ENCODE measurements at regions not wholly inside any gene's neighbourhood (a gene's known extent, or its start where the extent isn't known, plus 50 kb on each side); places are given as distances from the start of the nearest gene placed in this dataset.

- DNase-seq (ENCODE audit: low read depth in 2 of 2): no peak
These were observed 276.7 kb downstream of the CDH10 start for GRCh38 chr5:24368115-24368514.

GRCh38 chr5:24376210-24376609 is 268.6 kb downstream of the CDH10 start:
- no peak for DNase-seq (ENCODE audit: low read depth in 2 of 2)

GRCh38 chr5:24376616-24377015 is 268.2 kb downstream of the CDH10 start:
- DNase-seq (ENCODE audit: low read depth in 2 of 2): no peak

- DNase-seq (ENCODE audit: low read depth in 2 of 2): no peak
These were observed 262.8 kb downstream of the CDH10 start for GRCh38 chr5:24381861-24382489.

GRCh38 chr5:24385070-24385469 is 259.7 kb downstream of the CDH10 start:
- no peak for DNase-seq (ENCODE audit: low read depth in 2 of 2)

- no peak for DNase-seq (ENCODE audit: low read depth in 2 of 2)
These were observed 259.2 kb downstream of the CDH10 start for GRCh38 chr5:24385617-24386016.

GRCh38 chr5:24388448-24388847 is 256.3 kb downstream of the CDH10 start:
- no peak for DNase-seq (ENCODE audit: low read depth in 2 of 2)

GRCh38 chr5:24389968-24390367 is 254.8 kb downstream of the CDH10 start:
- DNase-seq (ENCODE audit: low read depth in 2 of 2): no peak

- no peak for DNase-seq (ENCODE audit: low read depth in 2 of 2)
These were observed 253.0 kb downstream of the CDH10 start for GRCh38 chr5:24391816-24392215.

- no peak for DNase-seq (ENCODE audit: low read depth in 2 of 2)
These were observed 247.2 kb downstream of the CDH10 start for GRCh38 chr5:24397601-24398000.

GRCh38 chr5:24401773-24402172 is 243.0 kb downstream of the CDH10 start:
- DNase-seq (ENCODE audit: low read depth in 2 of 2): peak; percentile 23 to 33

- DNase-seq (ENCODE audit: low read depth in 2 of 2): no peak
These were observed 237.3 kb downstream of the CDH10 start for GRCh38 chr5:24407466-24407865.

- no peak for DNase-seq (ENCODE audit: low read depth in 2 of 2)
These were observed 216.4 kb downstream of the CDH10 start for GRCh38 chr5:24428345-24428744.

- DNase-seq (ENCODE audit: low read depth in 2 of 2): no peak
These were observed 211.2 kb downstream of the CDH10 start for GRCh38 chr5:24433555-24433954.

Measured in fibroblast of skin of left biceps (primary cell).